SU-DHL-6 (cell line): ENCODE measurements at regions not wholly inside any gene's neighbourhood (a gene's known extent, or its start where the extent isn't known, plus 50 kb on each side); places are given as distances from the start of the nearest gene placed in this dataset.

Experiments
- H2AFZ ChIP-seq: fragments of 200-600 bp; sonication (generic); 2 replicates; pipeline ENCODE4 v1.6.1; 2014; ENCODE audit warnings: low read depth, mild to moderate bottlenecking, moderate library complexity, mixed read lengths, antibody characterized with exemption, low read length; ENCODE audit not compliant: severe bottlenecking
- H3F3A ChIP-seq: fragments of 200-600 bp; shearing (Covaris generic); 2 replicates; pipeline ENCODE4 v1.6.0; 2016; ENCODE audit warnings: antibody characterized with exemption, mild to moderate bottlenecking; ENCODE audit not compliant: insufficient read depth
- H3K27ac ChIP-seq: fragments of 200-600 bp; sonication (generic); 2 replicates; pipeline ENCODE4 v1.5.1; 2016; ENCODE audit warnings: low read depth, mild to moderate bottlenecking, low read length, moderate library complexity, mixed read lengths
- H3K27me3 ChIP-seq: fragments of 200-600 bp; sonication (generic), shearing (Covaris generic); 2 replicates; pipeline ENCODE4 v1.6.0; 2014; ENCODE audit warnings: mild to moderate bottlenecking, low read length
- H3K36me3 ChIP-seq: fragments of 200-600 bp; sonication (generic); 2 replicates; pipeline ENCODE4 v1.6.1; 2014; ENCODE audit warnings: mild to moderate bottlenecking, low read length, mixed read lengths
- H3K4me2 ChIP-seq: fragments of 300-600, 200-600 bp; shearing (Covaris generic), sonication (generic); 2 replicates; pipeline ENCODE4 v1.6.0; 2014; ENCODE audit warnings: low read length, low read depth, mild to moderate bottlenecking; ENCODE audit not compliant: poor library complexity, severe bottlenecking
- H3K4me3 ChIP-seq: fragments of 200-600 bp; sonication (generic); 2 replicates; pipeline ENCODE4 v1.5.1; 2014; ENCODE audit warnings: antibody characterized with exemption, low read length, mild to moderate bottlenecking, mixed read lengths; ENCODE audit not compliant: insufficient read depth, poor library complexity, severe bottlenecking
- H3K79me2 ChIP-seq: fragments of 200-600 bp; sonication (generic); 2 replicates; pipeline ENCODE4 v1.6.1; 2014; ENCODE audit warnings: mild to moderate bottlenecking, low read length, moderate library complexity; ENCODE audit not compliant: insufficient read depth
- H3K9ac ChIP-seq: fragments of 200-600 bp; sonication (generic); 2 replicates; pipeline ENCODE4 v1.7.0; 2014; ENCODE audit warnings: mild to moderate bottlenecking, low read length
- H3K9me2 ChIP-seq: fragments of 200-600 bp; sonication (generic); replicated peaks from 2 replicates; pipeline ENCODE4 v1.6.1; 2014; ENCODE audit warnings: low read length; ENCODE audit not compliant: insufficient read depth
- H3K9me3 ChIP-seq: fragments of 200-600 bp; sonication (generic); 2 replicates; pipeline ENCODE4 v1.6.1; 2014; ENCODE audit warnings: low read length, mixed read lengths; ENCODE audit not compliant: insufficient read depth
- H4K20me1 ChIP-seq: fragments of 200-600 bp; sonication (generic); 2 replicates; pipeline ENCODE4 v1.6.1; 2014; ENCODE audit warnings: low read depth, mild to moderate bottlenecking, antibody characterized with exemption, low read length, moderate library complexity, mixed read lengths
- EZH2phosphoT487 ChIP-seq: fragments of 200-600 bp; sonication (generic), shearing (Covaris generic); conservative IDR thresholded peaks from 2 replicates; pipeline ENCODE4 v1.6.1; 2018; ENCODE audit warnings: mild to moderate bottlenecking, antibody characterized with exemption, low read length, moderate library complexity, mixed read lengths
- TF ChIP-seq, protein P1 (sequence below): fragments of 200-600 bp; sonication (generic); IDR thresholded peaks from one replicate; pipeline ENCODE4 v1.5.1; 2017; ENCODE audit warnings: antibody characterized with exemption, mild to moderate bottlenecking, low read length, moderate library complexity; ENCODE audit not compliant: insufficient read depth, poor library complexity, severe bottlenecking

DNA sequence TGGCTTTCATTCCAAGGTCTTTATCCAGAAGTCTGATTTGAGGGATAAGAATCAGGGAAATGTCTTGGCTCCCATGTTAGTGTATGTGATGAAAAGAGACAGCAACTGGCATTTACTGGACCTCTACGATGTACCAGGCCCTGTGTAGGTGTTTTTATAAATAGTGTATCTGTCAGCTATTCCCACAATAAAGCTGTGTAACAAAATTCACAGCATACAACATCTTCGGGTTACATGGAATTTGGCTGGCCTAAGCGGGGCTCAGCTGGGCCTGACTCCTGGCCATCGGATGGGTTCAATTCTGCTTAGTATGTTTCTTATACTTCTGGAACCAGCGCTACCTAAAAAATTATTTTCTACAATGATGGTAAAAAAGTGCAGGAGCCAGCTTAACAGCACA is 128.2 kb downstream of the SNX5 start:
- no peaks in the 10 kb centered on the region for H3K9me2 ChIP-seq
- no peaks in the 10 kb centered on the region for H4K20me1 ChIP-seq
- no peaks in the 10 kb centered on the region for H3F3A ChIP-seq
- no peak overlapping the region for H3K4me2 ChIP-seq
- H3K27me3 ChIP-seq: no peaks in the 10 kb centered on the region
- no peak overlapping the region for H2AFZ ChIP-seq
- no peaks in the 10 kb centered on the region for H3K9me3 ChIP-seq
- no peaks in the 10 kb centered on the region for H3K79me2 ChIP-seq
- H3K27ac ChIP-seq: no peak overlapping the region
- H3K4me3 ChIP-seq: no peak overlapping the region
- H3K36me3 ChIP-seq: no peaks in the 10 kb centered on the region
- no peak overlapping the region for H3K9ac ChIP-seq
- no peak for TF ChIP-seq EZH2phosphoT487
- TF ChIP-seq, protein P1, sequence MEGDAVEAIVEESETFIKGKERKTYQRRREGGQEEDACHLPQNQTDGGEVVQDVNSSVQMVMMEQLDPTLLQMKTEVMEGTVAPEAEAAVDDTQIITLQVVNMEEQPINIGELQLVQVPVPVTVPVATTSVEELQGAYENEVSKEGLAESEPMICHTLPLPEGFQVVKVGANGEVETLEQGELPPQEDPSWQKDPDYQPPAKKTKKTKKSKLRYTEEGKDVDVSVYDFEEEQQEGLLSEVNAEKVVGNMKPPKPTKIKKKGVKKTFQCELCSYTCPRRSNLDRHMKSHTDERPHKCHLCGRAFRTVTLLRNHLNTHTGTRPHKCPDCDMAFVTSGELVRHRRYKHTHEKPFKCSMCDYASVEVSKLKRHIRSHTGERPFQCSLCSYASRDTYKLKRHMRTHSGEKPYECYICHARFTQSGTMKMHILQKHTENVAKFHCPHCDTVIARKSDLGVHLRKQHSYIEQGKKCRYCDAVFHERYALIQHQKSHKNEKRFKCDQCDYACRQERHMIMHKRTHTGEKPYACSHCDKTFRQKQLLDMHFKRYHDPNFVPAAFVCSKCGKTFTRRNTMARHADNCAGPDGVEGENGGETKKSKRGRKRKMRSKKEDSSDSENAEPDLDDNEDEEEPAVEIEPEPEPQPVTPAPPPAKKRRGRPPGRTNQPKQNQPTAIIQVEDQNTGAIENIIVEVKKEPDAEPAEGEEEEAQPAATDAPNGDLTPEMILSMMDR: no peak

DNA sequence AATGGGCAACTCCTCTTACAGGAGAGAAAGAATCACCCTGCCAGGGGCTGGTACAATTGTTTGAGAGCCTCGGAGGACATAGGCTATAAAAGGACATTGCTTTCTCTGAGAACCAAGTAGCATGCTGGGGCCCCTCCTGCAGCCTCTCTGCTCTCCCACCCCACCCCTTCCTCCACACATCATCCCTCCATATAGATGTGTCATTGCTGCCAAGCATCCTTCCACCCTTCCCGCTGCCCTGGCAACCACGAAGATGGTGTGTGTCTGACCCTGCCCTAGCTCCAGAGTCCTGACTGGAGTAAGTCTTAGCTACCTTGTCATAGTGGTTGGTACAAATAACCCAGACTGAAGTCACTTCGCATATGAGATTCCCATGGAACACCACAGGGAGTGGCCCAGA is 129.7 kb downstream of the SNX5 start:
- Histone ChIP-seq H4K20me1 (no peaks in the 10 kb centered on the region), H3K9me3 (no peaks in the 10 kb centered on the region), H3K4me3 (no peak overlapping the region), H3K9me2 (no peaks in the 10 kb centered on the region), H3K27me3 (no peaks in the 10 kb centered on the region), H3F3A (no peaks in the 10 kb centered on the region), H2AFZ (no peak overlapping the region), H3K9ac (no peak overlapping the region), H3K27ac (no peak overlapping the region), H3K4me2 (no peak overlapping the region), H3K79me2 (no peaks in the 10 kb centered on the region), H3K36me3 (no peaks in the 10 kb centered on the region)
- TF ChIP-seq EZH2phosphoT487: no peak
- TF ChIP-seq, protein P1: no peak

DNA sequence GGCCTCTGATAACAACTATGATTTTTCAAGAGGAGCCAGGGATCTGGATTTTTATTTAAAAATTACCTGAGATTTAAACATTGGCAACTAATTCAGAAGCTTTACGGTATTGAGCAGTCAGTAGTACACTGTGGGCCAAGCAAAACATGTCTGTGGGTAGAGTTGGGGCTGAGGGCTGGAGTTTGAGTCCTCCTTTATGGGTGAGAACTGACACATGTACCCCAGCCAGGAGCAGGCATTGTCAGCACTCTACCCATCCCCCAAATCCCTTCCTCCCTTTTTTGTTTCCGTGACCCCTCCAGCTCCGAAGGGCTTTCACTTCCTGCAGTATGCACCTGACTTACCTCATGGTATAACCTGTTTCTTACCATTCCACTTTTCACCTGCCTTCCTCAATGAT is 131.4 kb downstream of the SNX5 start:
- Histone ChIP-seq H3K9ac (no peak overlapping the region), H3K36me3 (no peaks in the 10 kb centered on the region), H3F3A (no peaks in the 10 kb centered on the region), H2AFZ (no peak overlapping the region), H3K27ac (no peak overlapping the region), H3K9me3 (no peaks in the 10 kb centered on the region), H3K27me3 (no peaks in the 10 kb centered on the region), H3K9me2 (no peaks in the 10 kb centered on the region), H3K4me3 (no peak overlapping the region), H4K20me1 (no peaks in the 10 kb centered on the region), H3K79me2 (no peaks in the 10 kb centered on the region), H3K4me2 (no peak overlapping the region)
- TF ChIP-seq EZH2phosphoT487: no peak
- TF ChIP-seq, protein P1: no peak

DNA sequence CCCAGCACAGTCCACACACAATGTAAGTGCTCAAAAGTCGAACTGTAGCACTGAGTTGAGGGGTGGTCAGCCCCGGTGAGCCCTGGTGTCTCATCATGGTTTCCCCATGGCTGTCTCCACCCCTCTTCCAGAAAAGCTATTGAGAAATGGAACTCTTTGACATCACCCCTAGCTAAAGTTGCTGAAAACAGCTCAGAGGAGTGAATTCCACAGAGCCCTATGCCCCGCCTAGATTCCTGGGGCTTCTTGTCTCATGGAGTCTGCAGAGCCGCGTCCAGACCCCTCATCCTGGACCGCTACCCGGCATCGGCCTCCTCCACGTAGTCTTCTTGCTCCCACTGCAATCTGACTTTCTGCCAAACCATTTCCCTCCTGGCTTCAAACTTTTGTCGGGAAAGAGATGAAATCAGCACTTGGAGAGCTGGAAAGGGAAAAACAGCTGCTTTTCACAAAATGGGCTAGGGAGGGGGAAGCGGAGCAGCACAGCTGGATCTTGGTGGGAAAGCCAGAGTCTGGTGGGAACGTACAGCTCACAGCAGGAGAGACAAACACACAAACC is 132.2 kb downstream of the SNX5 start:
- H3K36me3 ChIP-seq: no peaks in the 10 kb centered on the region
- TF ChIP-seq, protein P1: no peak
- no peak for TF ChIP-seq EZH2phosphoT487
- H2AFZ ChIP-seq: no peak overlapping the region
- no peaks in the 10 kb centered on the region for H3K79me2 ChIP-seq
- H3K4me3 ChIP-seq: no peak overlapping the region
- no peak overlapping the region for H3K4me2 ChIP-seq
- no peaks in the 10 kb centered on the region for H3K27me3 ChIP-seq
- no peak overlapping the region for H3K27ac ChIP-seq
- H3F3A ChIP-seq: no peaks in the 10 kb centered on the region
- H3K9ac ChIP-seq: no peak overlapping the region
- no peaks in the 10 kb centered on the region for H3K9me3 ChIP-seq
- H4K20me1 ChIP-seq: no peaks in the 10 kb centered on the region
- no peaks in the 10 kb centered on the region for H3K9me2 ChIP-seq
